ENCODE measurements at regions not wholly inside any gene's neighbourhood (a gene's known extent, or its start where the extent isn't known, plus 50 kb on each side); places are given as distances from the start of the nearest gene placed in this dataset.

DNA sequence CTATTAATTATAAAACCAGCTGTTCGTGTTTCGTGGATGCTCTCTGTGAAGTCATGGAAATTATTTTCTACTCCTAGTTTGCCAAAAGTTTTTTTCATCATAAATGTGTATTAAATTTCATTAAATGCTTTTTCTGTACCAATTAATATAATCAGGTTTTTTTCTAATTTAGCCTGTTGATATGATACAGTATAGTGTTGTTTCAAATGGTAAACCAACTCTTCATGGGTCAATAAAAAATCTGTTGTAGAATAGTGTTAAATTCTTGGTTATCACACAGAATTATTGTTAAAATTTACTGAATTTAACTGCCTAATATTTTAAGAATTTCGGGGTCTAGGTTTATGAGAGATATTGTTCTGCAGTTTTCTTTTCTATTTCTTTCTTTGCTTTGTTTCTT is 505.9 kb upstream of the MANEA start:
- DNase-seq (ENCODE audit: low spot score) = no peak
- Histone ChIP-seq H3K4me3 (ENCODE audit: severe bottlenecking) (no peak overlapping the region), H3K9me3 (ENCODE audit: severe bottlenecking) (no peaks in the 10 kb centered on the region), H3K27me3 (ENCODE audit: insufficient read depth, poor library complexity, severe bottlenecking) (no peaks in the 10 kb centered on the region), H3K4me1 (ENCODE audit: insufficient read depth, poor library complexity, severe bottlenecking) (no peaks in the 10 kb centered on the region), H3K27ac (ENCODE audit: poor library complexity, severe bottlenecking) (no peak overlapping the region), H3K36me3 (ENCODE audit: low read depth) (no peaks in the 10 kb centered on the region)
- TF ChIP-seq CTCF (IDR thresholded peaks at IDR 0.05; ENCODE audit: poor library complexity, severe bottlenecking) = no peak
- no peak for ATAC-seq (ENCODE audit: low read depth)

DNA sequence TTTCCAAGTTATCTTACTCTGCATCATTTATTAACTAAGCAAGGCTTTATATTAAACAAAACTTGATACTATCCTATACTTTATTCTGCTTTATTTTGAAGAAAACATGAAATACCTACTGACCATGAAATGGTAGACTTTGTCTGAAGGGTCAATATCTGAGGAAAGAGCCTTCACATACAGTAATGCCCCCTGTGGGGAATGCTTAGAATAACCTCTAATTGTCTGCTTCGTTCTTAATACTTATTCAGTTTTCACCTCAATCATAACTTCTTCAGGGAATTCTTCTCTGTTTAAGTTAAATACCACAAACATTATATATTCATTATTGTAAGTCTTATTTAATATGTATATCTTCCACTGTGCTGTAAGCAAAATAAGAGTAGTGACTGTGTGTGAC is 498.9 kb upstream of the MANEA start:
- no peaks in the 10 kb centered on the region for H3K36me3 ChIP-seq (ENCODE audit: low read depth)
- H3K9me3 ChIP-seq (ENCODE audit: severe bottlenecking) = no peaks in the 10 kb centered on the region
- ATAC-seq (ENCODE audit: low read depth) = no peak
- H3K4me3 ChIP-seq (ENCODE audit: severe bottlenecking) = no peak overlapping the region
- TF ChIP-seq CTCF (IDR thresholded peaks at IDR 0.05; ENCODE audit: poor library complexity, severe bottlenecking) = peak; percentile 8
- no peak for DNase-seq (ENCODE audit: low spot score)
- H3K27ac ChIP-seq (ENCODE audit: poor library complexity, severe bottlenecking) = no peak overlapping the region
- H3K4me1 ChIP-seq (ENCODE audit: insufficient read depth, poor library complexity, severe bottlenecking) = no peaks in the 10 kb centered on the region
- H3K27me3 ChIP-seq (ENCODE audit: insufficient read depth, poor library complexity, severe bottlenecking) = no peaks in the 10 kb centered on the region

GRCh38 chr6:95081231-95081630 is 496.1 kb upstream of the MANEA start:
- no peak for TF ChIP-seq CTCF (IDR thresholded peaks at IDR 0.05; ENCODE audit: poor library complexity, severe bottlenecking)
- Histone ChIP-seq H3K9me3 (ENCODE audit: severe bottlenecking) (no peaks in the 10 kb centered on the region), H3K36me3 (ENCODE audit: low read depth) (no peaks in the 10 kb centered on the region), H3K4me1 (ENCODE audit: insufficient read depth, poor library complexity, severe bottlenecking) (no peaks in the 10 kb centered on the region), H3K27me3 (ENCODE audit: insufficient read depth, poor library complexity, severe bottlenecking) (no peaks in the 10 kb centered on the region), H3K27ac (ENCODE audit: poor library complexity, severe bottlenecking) (no peak overlapping the region), H3K4me3 (ENCODE audit: severe bottlenecking) (no peak overlapping the region)
- ATAC-seq (ENCODE audit: low read depth) (no peak), DNase-seq (ENCODE audit: low spot score) (no peak)

DNA sequence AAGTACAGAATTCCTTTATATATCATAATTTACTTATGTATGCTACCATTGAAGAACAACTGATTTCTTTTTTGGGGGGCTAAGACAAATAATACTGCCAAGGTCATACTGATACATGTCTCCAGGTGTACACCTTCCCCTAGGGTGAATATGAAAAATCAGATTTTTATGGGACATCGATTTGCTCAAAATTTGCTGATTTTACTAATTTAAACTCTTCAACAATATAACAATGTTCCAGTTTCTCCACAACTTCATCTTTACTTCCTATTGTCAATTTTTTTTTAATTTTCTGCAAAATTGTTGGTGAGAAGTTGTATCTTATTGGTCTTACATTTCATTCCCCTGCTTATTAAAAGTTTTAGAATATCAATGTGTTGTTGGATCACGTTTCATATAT is 495.4 kb upstream of the MANEA start:
- no peak for DNase-seq (ENCODE audit: low spot score)
- no peak overlapping the region for H3K4me3 ChIP-seq (ENCODE audit: severe bottlenecking)
- no peak for TF ChIP-seq CTCF (IDR thresholded peaks at IDR 0.05; ENCODE audit: poor library complexity, severe bottlenecking)
- no peak for ATAC-seq (ENCODE audit: low read depth)
- H3K27me3 ChIP-seq (ENCODE audit: insufficient read depth, poor library complexity, severe bottlenecking) = no peaks in the 10 kb centered on the region
- peaks cover 2% of the 10 kb centered on the region for H3K4me1 ChIP-seq (ENCODE audit: insufficient read depth, poor library complexity, severe bottlenecking)
- no peak overlapping the region for H3K27ac ChIP-seq (ENCODE audit: poor library complexity, severe bottlenecking)
- no peaks in the 10 kb centered on the region for H3K36me3 ChIP-seq (ENCODE audit: low read depth)
- H3K9me3 ChIP-seq (ENCODE audit: severe bottlenecking) = no peaks in the 10 kb centered on the region

DNA sequence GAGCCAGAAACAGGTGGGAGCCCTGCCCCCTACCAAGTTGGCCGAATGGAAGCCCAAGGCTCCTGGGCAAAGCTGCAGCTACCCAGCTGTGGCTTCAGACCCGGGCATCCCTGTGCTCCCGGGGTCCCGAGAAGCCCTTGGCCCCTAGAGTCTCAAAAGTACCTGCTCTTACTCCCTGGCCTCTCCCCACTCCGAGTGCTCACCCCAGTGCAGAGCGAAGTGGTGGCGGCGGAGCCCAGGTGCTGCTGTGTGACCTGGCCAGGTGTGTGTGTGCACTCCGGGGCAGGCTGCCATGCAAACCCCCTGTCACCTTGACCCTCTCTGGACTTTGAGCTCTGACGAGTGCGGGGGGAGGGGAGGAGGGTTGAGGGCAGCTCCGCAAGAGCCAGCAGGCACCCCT is 493.8 kb upstream of the MANEA start:
- Histone ChIP-seq H3K4me3 (ENCODE audit: severe bottlenecking) (no peak overlapping the region), H3K27ac (ENCODE audit: poor library complexity, severe bottlenecking) (no peak overlapping the region), H3K4me1 (ENCODE audit: insufficient read depth, poor library complexity, severe bottlenecking) (peaks cover 12% of the 10 kb centered on the region), H3K9me3 (ENCODE audit: severe bottlenecking) (no peaks in the 10 kb centered on the region), H3K27me3 (ENCODE audit: insufficient read depth, poor library complexity, severe bottlenecking) (no peaks in the 10 kb centered on the region), H3K36me3 (ENCODE audit: low read depth) (no peaks in the 10 kb centered on the region)
- no peak for TF ChIP-seq CTCF (IDR thresholded peaks at IDR 0.05; ENCODE audit: poor library complexity, severe bottlenecking)
- no peak for DNase-seq (ENCODE audit: low spot score)
- no peak for ATAC-seq (ENCODE audit: low read depth)

Data from RWPE2 (cell line).